ENCODE measurements at regions not wholly inside any gene's neighbourhood (a gene's known extent, or its start where the extent isn't known, plus 50 kb on each side); places are given as distances from the start of the nearest gene placed in this dataset.

DNA sequence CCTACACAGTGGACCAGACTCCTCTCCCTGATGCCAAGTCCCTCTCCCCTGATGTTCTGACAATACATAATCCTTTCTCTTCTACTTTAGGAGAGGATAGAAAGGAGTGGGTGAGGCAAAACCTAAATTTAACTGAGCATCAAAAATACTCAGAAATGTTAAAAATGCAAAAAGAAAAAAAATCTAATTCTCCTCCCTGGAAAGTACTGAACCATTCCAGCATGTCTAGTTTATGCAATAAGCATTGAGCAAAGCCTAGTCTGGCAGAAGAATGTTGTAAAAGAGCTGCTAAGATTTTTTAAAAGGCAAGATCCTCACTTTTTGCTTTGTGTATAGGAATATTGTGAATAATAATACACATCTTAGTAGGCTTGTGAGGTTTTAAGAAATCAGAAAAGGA, 116.6 kb upstream of the STXBP5 start:
- DNase-seq: no peak

DNA sequence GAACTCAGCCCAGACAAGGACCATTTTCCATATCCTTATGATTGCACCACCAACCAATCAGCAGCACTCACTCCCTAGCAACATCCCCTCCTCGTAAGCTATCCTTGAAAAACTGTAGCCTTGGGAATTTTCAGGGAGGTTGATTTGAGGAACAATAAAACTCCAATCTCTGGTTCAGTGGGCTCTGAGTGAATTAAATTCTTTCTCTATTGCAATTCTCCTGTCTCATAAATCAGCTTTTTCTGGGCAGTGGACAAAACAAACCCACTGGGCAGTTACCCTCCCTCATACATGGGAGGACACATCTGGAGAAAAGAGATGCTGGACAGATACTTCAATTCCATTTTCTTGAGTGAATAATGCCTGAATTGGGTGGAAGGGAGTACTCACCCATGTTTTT, 115.4 kb upstream of the STXBP5 start:
- DNase-seq: no peak

DNA sequence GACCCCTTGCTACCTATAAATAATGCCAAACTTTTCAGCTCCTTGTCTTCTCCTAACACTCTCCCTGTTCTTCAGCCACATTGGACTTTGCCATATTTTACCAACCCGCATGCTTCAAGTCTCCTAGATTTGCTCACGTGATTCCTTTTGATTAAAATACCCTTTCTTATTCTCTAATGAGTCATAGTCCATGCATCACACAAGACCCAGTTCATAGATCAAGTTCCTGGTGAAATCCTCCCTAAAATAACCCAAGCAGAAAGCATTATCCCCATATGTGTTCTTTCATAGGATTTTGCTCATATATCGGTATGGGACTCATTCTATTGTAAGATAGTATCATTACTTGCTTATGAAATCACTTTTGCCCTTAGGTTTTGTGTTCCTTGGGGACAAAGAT, 108.9 kb upstream of the STXBP5 start:
- DNase-seq: no peak

DNA sequence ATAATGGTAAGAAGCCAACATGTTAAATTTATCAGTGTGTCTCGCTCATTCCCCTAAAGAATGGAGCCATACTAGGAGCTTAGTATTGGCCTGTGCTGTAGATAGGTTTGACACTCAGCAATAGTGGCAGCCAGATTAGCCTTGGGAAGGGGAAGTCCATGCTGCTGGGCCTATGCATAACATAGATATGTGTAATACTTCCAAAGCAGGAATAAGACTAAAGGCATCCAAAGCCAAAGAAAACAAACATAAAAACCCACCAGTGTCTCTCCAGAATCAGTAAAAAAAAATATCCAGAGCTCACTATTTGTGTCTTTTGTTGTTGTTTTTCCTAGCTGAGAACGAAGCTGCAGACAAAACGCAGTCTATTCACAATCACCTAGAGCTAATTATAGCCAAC, 104.2 kb upstream of the STXBP5 start:
- no peak for DNase-seq

DNA sequence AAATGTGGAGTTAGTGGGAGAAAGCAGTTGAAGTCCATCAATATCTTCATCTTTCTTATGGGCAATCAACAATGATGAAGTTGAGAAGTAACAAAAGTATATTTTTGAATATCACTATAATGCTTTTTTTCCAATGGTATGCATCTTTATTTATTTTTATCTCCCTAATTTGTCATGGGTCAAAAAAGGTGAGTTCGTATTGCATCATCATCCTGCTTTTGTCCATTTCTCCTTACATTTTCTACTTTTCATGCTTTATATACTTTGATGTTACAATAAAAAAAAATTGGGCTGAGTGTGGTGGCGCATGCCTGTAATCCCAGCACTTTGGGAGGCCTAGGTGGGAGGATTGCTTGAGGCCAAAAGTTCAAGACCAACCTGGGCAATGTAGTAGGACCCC, 101.2 kb upstream of the STXBP5 start:
- no peak for DNase-seq

DNA sequence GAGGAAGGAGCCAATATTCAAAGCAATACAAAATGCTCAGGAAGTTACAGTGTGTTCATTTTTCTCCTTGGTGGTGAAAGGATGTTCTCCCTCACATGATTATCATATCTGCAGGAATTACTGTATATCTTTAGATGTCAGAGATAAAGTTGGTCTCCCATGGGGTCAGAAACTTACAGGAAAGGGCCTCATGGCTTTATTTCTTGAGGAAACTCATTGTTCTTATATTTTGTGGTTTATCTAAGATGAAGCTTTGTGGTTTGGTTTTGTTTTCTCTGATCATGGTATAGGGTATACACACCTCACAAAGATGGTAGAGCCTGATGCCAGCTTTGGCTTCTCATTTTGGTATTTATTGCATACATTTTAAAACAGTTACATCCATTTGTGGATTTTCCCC, 100.5 kb upstream of the STXBP5 start:
- DNase-seq: no peak

DNA sequence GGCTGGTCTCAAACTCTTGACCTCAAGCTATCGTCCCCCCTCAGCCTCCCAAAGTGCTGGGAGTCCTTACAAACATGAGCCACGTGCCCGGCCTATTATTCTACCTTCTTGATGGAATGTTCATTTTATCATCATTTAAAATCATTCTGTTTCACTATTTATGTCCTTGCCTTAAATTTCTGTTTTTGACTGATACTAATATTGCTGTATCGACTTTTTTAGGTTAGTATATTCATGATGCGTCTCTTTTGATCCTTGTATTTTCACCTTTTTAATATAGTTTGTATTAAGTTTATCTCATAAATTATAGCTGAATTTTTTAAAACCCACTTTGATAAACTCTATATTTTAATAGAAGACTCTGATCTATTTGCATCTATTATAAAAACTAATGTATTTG, 98.4 kb upstream of the STXBP5 start:
- no peak for DNase-seq

DNA sequence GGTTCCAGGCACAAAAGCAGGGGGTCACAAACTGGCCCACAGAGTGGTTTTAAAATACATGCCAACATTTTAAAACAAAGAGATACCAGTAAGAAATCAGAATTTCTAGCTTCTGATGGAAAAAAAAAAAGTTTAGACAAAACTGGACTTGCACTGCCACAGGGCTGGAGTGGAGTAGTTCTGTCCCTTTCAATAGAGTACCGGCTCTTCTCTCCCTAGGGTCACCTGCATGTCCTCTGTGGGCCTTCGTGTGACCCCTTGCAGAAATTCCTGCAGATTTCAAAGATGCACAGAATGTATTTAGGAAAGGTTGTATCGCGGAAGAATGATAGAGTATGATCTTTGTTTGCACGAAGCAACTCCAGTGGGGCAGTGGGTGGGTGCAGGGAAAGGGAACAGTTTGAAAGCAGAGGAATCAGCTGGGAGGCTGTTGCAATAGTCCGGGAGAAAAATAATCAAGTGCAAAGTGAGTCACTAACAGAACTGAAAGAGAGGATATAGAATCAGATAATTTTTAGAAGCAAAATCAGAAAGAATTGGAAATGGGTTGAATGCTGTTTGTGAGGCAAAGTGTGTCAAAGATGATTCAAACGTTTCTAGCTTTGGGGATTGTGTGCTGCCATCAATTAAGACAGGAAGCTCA, 97.3 kb upstream of the STXBP5 start:
- no peak for DNase-seq

DNA sequence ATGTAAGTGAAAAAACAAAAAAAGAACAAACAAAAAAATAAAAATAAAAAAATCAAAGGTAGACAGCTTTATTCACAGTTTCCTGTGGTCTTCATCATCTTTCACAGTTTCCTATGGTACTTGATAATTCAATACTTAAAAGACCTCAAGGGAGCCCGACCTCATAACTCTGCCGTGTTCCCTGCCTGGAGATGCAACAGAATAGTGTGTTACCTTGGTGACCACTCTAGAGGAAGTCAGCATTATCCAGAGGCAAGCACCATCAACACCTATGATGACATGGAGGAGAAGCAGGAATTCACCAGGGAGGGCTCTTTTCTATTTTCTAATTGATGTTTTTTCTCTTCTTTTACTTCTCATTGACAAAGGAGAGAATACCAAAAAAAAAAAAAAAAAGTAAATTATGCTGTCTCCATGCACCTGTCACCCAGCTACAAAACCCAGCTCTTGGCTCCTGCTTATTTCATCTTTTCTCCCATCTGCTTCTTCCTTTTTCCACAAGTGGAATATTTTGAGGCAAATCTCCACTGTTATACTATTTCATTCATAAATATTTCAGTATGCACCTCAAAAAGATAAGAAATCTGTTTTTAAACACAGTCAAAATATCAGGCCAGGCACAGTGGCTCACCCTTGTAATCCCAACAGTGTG, 95.8 kb upstream of the STXBP5 start:
- no peak for DNase-seq

DNA sequence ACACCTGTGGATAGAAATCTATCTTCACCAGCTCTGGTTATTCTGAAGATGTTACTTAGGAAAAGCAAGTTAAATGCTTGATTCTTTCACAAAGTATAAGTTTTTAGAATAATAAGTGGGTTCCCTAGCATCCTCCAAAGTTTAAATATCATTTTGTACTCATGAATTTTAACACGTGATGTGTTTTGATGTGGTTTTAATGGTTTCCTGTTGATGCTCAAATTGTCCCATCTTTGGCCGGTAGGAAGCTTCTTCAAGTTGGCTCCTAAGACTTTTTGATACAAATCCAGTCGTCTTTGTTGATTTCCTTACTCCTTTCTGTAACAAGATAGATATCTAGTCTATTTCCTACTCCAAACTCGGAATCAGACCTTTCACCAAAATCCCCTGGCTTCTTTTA, 94.5 kb upstream of the STXBP5 start:
- DNase-seq: peak in 1 of 2 donors; percentile 51

DNA sequence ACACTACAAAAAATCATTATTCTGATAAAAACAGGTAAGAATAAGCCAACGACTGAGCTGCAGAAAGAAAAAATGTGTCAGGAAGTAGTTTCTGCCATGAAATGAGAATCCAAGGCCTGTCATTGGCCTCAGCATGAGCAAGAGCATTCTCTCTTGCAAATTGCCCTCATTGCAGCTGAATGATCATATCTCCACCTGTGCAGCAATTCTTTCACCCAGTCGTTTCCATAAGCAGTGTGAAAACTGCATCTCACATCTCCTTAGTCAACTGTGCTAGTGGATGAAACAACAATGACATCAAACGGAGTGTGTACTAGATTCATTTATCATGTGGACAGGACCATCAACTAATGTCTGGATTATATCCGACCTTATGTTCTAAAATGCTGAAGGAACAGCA, 88.2 kb upstream of the STXBP5 start:
- DNase-seq: no peak

DNA sequence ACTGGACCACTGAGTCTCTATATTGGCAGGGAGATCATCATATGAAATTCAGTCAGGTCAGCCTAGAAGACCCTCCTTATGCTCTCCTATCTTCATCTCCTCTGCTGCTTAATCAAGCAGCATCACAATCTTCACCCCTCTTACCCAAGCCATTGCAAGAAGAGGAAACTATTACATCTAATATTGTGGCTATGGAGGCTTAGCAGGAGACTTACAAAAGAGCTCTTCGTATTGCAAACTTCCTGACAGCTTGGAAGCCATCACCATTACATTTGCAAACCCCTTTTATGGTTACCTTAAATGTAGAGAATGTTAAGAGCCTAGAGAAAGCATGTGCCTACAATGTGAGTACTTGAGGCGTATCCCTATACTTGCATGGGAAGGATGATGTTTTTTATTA, 87.2 kb upstream of the STXBP5 start:
- DNase-seq: no peak

DNA sequence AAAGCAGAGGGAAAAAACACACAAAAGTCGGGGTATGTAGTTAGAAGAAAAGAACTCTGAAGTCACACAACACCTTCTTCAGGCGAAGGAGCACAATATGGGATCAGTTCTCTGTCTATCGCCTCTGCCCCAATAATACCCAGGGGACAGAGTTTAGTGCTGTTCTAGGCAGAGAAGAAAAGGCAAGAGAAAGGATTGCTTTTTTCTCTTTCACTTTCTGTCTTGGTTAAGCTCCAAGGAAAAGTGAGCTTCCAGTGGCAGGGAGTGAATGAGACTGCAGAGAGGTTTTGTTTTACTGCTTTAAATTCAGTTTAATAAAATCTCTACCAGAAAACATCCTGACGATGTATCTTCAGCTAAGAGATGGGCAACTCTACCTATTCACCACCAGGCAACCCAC, 86.6 kb upstream of the STXBP5 start:
- no peak for DNase-seq

DNA sequence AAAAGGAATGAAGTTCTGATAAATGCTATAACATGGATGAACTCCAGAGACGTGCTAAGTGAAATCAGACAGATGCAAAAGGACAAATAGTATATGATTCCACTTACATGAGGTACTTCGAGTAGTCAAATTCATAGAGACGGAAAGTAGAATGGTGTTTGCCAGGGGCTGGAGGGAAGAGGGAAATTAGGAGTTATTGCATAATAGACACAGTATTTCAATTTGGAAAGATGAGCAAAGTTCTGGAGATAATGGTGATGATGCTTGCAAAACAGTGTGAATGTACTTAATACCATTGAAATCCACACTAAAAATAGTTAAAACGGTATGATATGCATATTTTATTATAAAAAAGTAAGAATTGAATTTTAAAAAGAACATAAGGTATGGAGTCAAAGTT, 84.9 kb upstream of the STXBP5 start:
- DNase-seq: no peak

DNA sequence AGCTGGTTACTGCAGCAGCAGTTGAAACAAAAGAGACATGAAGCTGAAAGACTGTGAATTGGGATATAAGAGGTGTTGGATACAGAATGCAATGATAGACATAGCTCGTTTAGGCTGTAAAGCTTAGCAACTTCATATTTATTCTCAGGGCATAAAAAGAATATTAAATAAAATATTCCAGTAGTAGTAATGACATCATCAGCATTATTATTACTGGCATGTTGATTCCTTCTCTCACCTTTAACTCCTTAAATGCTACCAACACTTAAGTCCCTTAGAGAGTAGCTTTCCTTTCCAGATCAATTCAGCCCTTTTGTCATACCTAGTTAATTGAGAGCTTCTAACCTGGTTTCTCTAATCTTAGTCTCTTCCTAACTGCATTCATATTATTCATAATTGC, 81.4 kb upstream of the STXBP5 start:
- no peak for DNase-seq

DNA sequence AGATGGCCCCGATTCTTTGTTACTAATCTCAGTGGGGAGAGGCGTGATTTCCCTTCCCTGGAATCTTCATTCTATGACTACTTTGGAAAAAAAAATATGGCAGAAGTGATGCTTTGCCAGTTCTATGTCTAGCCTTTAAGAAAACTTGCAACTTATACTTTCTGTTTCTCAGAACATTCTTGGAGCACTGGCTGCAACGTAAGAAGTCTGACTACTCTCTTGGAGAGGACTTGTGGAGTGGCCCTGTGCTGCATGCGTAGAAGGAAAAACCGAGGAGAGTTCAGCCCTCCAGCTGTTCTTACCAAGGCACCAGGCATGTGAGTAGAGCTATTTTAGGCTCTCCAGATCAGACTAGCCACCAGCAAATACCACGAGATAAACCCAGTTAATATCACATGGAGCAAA, 77.6 kb upstream of the STXBP5 start:
- no peak for DNase-seq

DNA sequence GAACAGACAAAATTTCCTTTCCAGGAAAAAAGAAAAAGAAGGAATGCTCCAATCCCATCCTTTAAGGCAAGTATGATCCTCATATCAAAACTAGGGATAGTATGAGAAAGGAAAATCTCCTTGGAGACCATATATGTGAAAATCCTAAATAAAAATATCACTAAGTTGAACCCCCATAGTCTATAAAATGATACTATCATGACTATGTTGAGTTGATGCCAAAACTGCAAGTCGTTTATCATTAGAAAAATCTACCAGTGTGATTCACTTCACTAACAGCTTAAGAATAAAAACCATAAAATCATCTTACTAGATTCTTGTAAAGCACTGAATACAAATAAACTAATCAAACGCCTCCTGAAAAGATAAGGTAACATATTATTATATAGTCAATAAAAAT, 76.6 kb upstream of the STXBP5 start:
- no peak for DNase-seq

DNA sequence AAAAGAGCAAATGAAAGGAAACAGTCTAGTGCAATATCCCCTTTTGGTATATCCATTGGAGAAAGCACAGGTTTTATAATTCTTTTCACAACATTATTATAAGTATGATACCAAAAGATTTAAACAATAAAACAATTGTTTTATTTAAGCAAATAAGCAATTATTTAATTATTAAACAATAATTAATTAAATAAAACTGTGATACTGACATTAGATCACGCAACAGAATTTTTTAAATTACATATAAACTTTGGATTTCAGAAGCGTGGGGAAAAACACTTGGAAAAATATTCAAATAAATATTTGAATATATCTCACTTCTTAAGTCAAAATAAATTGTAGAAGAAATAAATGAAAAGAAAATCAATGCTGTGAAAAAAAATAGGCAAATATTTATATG, 76.2 kb upstream of the STXBP5 start:
- DNase-seq: no peak

DNA sequence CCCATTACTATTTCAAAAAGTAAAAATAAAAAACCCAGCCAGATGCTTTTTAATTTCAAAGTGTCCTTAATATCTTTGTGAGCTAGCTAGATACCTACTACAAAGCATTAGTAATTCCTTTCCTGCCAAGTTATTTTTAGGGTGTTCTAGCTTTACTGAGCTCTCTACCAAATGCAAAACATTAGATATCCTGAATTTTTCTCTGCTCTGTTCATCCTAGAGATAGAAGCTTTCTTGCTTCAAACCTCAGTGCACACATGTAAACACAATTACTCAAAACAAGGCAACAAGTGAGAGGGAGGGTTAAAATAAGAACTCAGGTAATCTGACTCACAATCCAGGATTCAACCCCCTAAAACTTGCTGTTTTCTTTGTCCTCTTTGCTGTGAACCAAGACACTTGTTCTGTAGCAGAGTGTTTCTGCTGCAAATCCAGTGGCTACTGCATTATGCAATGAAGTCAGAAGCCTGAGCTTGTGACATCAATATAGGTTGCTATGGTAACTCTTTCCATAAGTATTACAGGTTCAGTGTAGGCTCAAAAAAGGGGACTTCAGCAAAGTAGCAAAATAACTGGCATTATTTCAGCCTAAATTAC, 72.6 kb upstream of the STXBP5 start:
- no peak for DNase-seq

DNA sequence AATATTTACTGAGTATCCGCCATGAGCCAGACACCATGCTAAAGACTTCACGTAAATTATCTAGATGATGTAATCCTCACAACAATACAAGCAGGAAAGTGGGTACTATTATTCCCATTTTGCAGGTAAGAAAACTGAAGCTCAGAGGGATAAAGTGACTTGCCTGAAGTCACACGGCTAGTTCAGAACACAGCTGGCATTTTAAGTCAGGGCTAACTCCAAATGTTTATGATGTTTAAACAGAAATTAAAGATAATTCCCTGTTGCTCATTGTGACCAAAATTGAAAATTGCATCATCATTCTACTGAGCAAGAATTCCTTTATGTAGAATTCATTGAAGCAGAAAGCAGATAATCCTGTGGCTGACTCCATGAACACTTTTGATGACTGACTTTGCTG, 71.3 kb upstream of the STXBP5 start:
- no peak for DNase-seq

DNA sequence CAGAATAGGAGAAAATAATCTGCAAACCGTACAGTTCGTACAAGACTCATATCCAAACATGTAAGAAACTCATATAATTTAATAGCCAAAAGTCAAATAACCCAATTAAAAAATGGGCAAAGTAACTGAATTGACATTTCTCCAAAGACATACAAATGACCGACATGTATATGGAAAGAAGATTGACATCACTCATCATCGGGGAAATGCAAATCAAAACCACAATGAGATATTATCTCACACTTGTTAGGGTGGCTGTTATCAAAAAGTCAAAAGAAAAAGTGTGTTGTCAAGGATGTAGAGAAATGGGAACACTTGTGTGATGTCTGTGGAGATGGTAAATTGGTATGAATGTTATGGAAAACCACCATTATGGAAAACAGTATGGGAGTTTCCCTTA, 70.5 kb upstream of the STXBP5 start:
- no peak for DNase-seq

DNA sequence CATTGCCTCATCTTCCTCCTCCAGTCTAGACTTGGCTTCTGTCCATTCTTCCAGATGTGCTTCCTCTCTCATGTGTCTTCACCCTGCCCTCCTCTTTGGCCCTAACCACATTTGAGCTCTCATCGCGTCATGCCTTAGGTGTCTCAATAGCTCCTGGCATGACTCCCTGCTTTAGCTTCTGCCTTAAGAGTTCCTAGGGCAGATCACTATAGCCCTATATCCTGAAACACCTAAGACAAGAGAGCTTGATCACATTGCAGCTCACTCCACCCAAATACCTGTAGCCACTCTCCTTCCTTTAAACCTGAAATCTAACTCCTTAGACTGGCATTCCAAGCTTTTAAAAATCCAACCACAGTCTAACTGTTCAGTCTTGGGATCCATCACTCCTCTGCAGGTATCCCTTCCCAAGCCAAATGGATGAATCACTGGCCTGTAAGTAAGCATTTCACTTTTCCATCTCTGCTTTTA, 69.0 kb upstream of the STXBP5 start:
- no peak for DNase-seq

DNA sequence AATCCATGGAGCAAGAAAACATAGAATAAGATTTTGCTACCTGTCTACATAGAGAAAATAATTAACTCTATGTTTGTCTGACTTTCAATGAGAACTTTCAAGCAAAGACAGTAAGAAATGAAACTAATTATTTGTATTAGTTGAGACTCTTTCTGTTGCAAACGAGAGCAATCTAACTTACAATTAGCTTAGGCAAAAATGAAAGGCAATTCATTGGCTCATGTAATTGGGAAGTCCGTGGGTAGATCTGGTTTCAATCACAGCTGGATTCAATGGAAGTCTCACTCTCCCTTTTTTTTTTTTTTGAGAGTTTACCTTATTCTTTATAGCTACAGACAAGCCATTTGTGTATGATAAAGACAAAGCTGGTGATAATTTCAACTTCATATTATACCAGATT, 68.2 kb upstream of the STXBP5 start:
- no peak for DNase-seq

DNA sequence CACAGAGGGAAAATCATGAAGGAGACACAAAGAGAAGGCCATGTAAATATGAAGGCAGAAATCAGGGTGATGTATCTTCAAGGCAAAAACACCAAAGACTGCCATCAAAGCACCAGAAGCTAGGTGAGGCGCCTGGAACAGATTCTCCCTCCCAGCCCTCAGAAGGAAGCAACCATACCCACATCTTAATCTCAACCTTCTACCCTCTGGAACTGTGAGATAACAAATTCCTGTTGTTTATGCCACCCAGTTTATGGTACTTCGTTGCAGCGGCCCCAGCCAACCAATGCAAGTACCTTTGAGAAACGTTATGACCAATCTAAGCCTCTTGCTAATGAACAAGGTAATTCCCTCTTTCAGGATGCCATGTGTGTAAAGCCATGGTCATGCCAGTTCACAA, 66.2 kb upstream of the STXBP5 start:
- no peak for DNase-seq

DNA sequence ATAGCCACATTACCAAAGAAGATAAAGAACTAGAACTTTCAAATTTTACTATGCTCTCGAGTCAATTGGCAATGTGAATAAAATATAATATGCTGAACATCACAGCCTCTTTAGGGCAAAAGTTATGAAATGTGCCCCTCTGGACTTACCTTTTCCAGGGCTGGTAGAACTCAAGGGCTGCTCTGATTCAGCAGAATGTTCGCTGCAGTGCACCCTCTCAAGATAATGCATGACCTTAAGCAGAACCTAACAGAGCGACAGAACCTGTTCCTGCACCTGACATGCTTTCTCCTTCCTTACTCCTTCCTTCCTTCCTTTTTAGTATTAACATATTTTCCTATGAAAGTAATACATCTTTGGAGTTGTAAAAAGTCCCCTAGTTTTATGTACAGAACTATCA, 65.4 kb upstream of the STXBP5 start:
- no peak for DNase-seq

All from CD4-positive, alpha-beta T cell treated with Interleukin-4 for 1 hour (primary cell).